T-helper 2 cell (primary cell): ENCODE measurements at regions not wholly inside any gene's neighbourhood (a gene's known extent, or its start where the extent isn't known, plus 50 kb on each side); places are given as distances from the start of the nearest gene placed in this dataset.

Experiments
- DNase-seq, 5 experiments: peaks; one replicate each; pipeline versions ENCODE4 v3.0.0 to v3.0.0-alpha.2; 2012 to 2022

GRCh38 chr14:53896726-53897125 lies 59.9 kb downstream of the BMP4 start:
- no peak for DNase-seq

- DNase-seq: peak in 1 of 5 experiments; percentile 77
Measured at GRCh38 chr14:53894456-53894855, 62.2 kb downstream of the BMP4 start.

- no peak for DNase-seq
Measured at GRCh38 chr14:53893374-53893773, 63.3 kb downstream of the BMP4 start.

GRCh38 chr14:53890611-53891101 lies 66.0 kb downstream of the BMP4 start:
- no peak for DNase-seq

GRCh38 chr14:53888535-53889386 lies 67.9 kb downstream of the BMP4 start:
- DNase-seq: no peak

- no peak for DNase-seq
Measured at GRCh38 chr14:53885136-53885640, 71.4 kb downstream of the BMP4 start.

- no peak for DNase-seq
Measured at GRCh38 chr14:53884601-53885000, 72.0 kb downstream of the BMP4 start.

GRCh38 chr14:53883739-53884138 lies 72.9 kb downstream of the BMP4 start:
- no peak for DNase-seq

GRCh38 chr14:53882684-53883083 lies 73.9 kb downstream of the BMP4 start:
- no peak for DNase-seq

GRCh38 chr14:53881921-53882320 lies 74.7 kb downstream of the BMP4 start:
- no peak for DNase-seq

GRCh38 chr14:53881161-53881871 lies 75.3 kb downstream of the BMP4 start:
- DNase-seq: no peak

- DNase-seq: no peak
Measured at GRCh38 chr14:53880761-53881160, 75.9 kb downstream of the BMP4 start.

GRCh38 chr14:53879747-53880146 lies 76.9 kb downstream of the BMP4 start:
- DNase-seq: no peak

GRCh38 chr14:53879022-53879686 lies 77.5 kb downstream of the BMP4 start:
- DNase-seq: no peak

- DNase-seq: no peak
Measured at GRCh38 chr14:53875324-53875897, 81.2 kb downstream of the BMP4 start.

- no peak for DNase-seq
Measured at GRCh38 chr14:53874704-53875103, 81.9 kb downstream of the BMP4 start.

GRCh38 chr14:53872681-53873089 lies 83.9 kb downstream of the BMP4 start:
- no peak for DNase-seq

- DNase-seq: no peak
Measured at GRCh38 chr14:53871951-53872350, 84.7 kb downstream of the BMP4 start.

- no peak for DNase-seq
Measured at GRCh38 chr14:53871011-53871410, 85.6 kb downstream of the BMP4 start.

- DNase-seq: no peak
Measured at GRCh38 chr14:53865711-53866110, 90.9 kb downstream of the BMP4 start.

- DNase-seq: no peak
Measured at GRCh38 chr14:53861781-53862180, 94.8 kb downstream of the BMP4 start.

GRCh38 chr14:53858345-53858684 lies 98.3 kb downstream of the BMP4 start:
- no peak for DNase-seq
